Esophagus (tissue), 2 donors: ENCODE measurements at regions not wholly inside any gene's neighbourhood (a gene's known extent, or its start where the extent isn't known, plus 50 kb on each side); places are given as distances from the start of the nearest gene placed in this dataset.
"Not testable (repeated sequence)": the region's sequence is repeated elsewhere in the genome, so short reads cannot be mapped to it uniquely, and the experiment has no call there.

Experiments
- H3K27ac ChIP-seq, 2 donors: one replicate each; pipeline ENCODE4 v1.5.1; 2013; ENCODE audit warnings: low read depth in 2 of 2, mild to moderate bottlenecking in 2 of 2, inconsistent platforms in 1 of 2, low read length in 1 of 2, moderate library complexity in 1 of 2
- H3K27me3 ChIP-seq, 2 donors: one replicate each; pipeline ENCODE4 v1.6.1; 2013; ENCODE audit warnings: low read length in 2 of 2, control low read depth in 1 of 2, mild to moderate bottlenecking in 1 of 2; ENCODE audit not compliant: insufficient read depth in 2 of 2, control insufficient read depth in 1 of 2
- H3K36me3 ChIP-seq, 2 donors: one replicate each; pipeline ENCODE4 v1.6.1; 2013; ENCODE audit warnings: low read length in 1 of 2; ENCODE audit not compliant: control insufficient read depth in 2 of 2, insufficient read depth in 2 of 2
- H3K4me1 ChIP-seq, 2 donors: one replicate each; pipeline ENCODE4 v1.6.1; 2013; ENCODE audit warnings: low read length in 1 of 2; ENCODE audit not compliant: control insufficient read depth in 2 of 2, insufficient read depth in 2 of 2
- H3K4me3 ChIP-seq, 2 donors: one replicate each; pipeline ENCODE4 v1.5.1; 2013; ENCODE audit warnings: low read length in 2 of 2, mild to moderate bottlenecking in 2 of 2, low read depth in 1 of 2, moderate library complexity in 1 of 2
- H3K9me3 ChIP-seq, 2 donors: one replicate each; pipeline ENCODE4 v1.6.1; 2013; ENCODE audit warnings: mild to moderate bottlenecking in 2 of 2, low read depth in 1 of 2, low read length in 1 of 2, moderate library complexity in 1 of 2; ENCODE audit not compliant: control insufficient read depth in 2 of 2, insufficient read depth in 1 of 2
- WGBS, 2 donors: extraction: QIAGEN DNeasy Blood & Tissue Kit; methylation state at CpG; one replicate each; pipeline ENCODE4 v1.1.7; 2013; 5-methylcytosine and 5-hydroxymethylcytosine counted together
- donor health status: healthy with polysubstance abuse.
- donor health status: Bipolar disorder and iron deficiency.

GRCh38 chr9:80482251-80482650 is 910.5 kb downstream of the TLE4 start:
- not testable (repeated sequence) for H3K9me3 ChIP-seq, H3K36me3 ChIP-seq, H3K4me3 ChIP-seq, H3K27ac ChIP-seq, H3K4me1 ChIP-seq, H3K27me3 ChIP-seq
- WGBS, 2 donors: 36 to 40% methylated on average over 1 of the region's 1 CpG

GRCh38 chr9:80467632-80468031 is 895.9 kb downstream of the TLE4 start:
- H3K27me3 ChIP-seq: no peaks in the 10 kb centered on the region
- no peaks in the 10 kb centered on the region for H3K36me3 ChIP-seq
- H3K9me3 ChIP-seq: no peaks in the 10 kb centered on the region
- no peak overlapping the region for H3K4me3 ChIP-seq
- H3K4me1 ChIP-seq: no peaks in the 10 kb centered on the region
- H3K27ac ChIP-seq: no peak overlapping the region
- 35 to 52% methylated on average over 3 of the region's 3 CpGs for WGBS, 2 donors

- no peaks in the 10 kb centered on the region for H3K9me3 ChIP-seq
- H3K4me1 ChIP-seq: no peaks in the 10 kb centered on the region
- 89 to 92% methylated on average over 3 of the region's 3 CpGs for WGBS, 2 donors
- no peak overlapping the region for H3K4me3 ChIP-seq
- no peaks in the 10 kb centered on the region for H3K27me3 ChIP-seq
- H3K27ac ChIP-seq: no peak overlapping the region
- H3K36me3 ChIP-seq: no peaks in the 10 kb centered on the region
These were observed 893.8 kb downstream of the TLE4 start for GRCh38 chr9:80465556-80465955.

GRCh38 chr9:80449513-80449912 is 877.7 kb downstream of the TLE4 start:
- H3K27me3 ChIP-seq: no peaks in the 10 kb centered on the region
- no peaks in the 10 kb centered on the region for H3K36me3 ChIP-seq
- WGBS, 2 donors: 44 to 46% methylated on average over 4 of the region's 4 CpGs
- no peak overlapping the region for H3K4me3 ChIP-seq
- H3K27ac ChIP-seq: no peak overlapping the region
- no peaks in the 10 kb centered on the region for H3K4me1 ChIP-seq
- H3K9me3 ChIP-seq: no peaks in the 10 kb centered on the region

- no peaks in the 10 kb centered on the region for H3K27me3 ChIP-seq
- no peaks in the 10 kb centered on the region for H3K9me3 ChIP-seq
- no peaks in the 10 kb centered on the region for H3K4me1 ChIP-seq
- no peaks in the 10 kb centered on the region for H3K36me3 ChIP-seq
- no peak overlapping the region for H3K27ac ChIP-seq
- H3K4me3 ChIP-seq: no peak overlapping the region
- 60 to 74% methylated on average over 2 of the region's 2 CpGs for WGBS, 2 donors
These were observed 877.2 kb downstream of the TLE4 start for GRCh38 chr9:80448996-80449395.

DNA sequence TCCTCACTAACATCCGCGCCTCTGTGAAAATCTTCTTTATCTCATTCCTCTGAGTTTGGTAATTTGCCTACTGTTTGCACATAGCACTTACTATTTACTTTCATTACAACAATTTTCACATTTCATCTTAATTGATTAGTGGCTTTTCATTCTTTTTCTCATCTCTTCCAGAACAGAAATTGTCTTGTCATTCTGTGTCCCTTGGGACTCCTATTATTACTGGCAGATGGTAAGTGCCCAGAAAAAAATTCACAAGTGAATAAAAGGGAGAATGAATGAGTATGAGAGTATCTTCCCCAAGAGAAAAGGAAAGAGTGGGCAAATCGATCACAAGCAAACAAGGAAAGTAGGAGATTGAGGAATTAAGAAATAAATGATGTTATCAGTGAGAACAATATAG is 876.1 kb downstream of the TLE4 start:
- Histone ChIP-seq H3K36me3 (no peaks in the 10 kb centered on the region), H3K4me1 (no peaks in the 10 kb centered on the region), H3K27ac (no peak overlapping the region), H3K9me3 (no peaks in the 10 kb centered on the region), H3K27me3 (no peaks in the 10 kb centered on the region), H3K4me3 (no peak overlapping the region)
- WGBS, 2 donors: 84 to 93% methylated on average over 3 of the region's 3 CpGs

DNA sequence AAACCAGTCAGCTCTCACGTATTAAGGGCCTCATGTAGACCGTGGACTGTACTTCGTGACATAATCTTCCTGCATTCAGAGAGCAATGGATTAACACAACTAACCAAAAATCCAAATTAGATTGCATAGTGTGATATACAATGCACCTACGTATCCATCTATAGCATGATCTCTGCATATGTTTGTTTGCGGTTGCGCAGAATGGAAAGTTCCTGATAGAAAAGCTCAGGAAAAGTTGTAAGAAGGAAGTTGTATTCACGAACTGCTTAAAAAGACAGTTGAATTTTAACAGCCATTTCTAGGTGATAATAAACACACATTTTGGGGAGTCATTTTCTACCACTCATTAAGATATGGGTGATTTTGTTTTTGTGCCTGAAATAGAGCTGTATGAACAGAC is 869.0 kb downstream of the TLE4 start:
- H3K4me1 ChIP-seq: no peaks in the 10 kb centered on the region
- no peaks in the 10 kb centered on the region for H3K9me3 ChIP-seq
- no peak overlapping the region for H3K4me3 ChIP-seq
- no peaks in the 10 kb centered on the region for H3K36me3 ChIP-seq
- H3K27me3 ChIP-seq: no peaks in the 10 kb centered on the region
- no peak overlapping the region for H3K27ac ChIP-seq
- WGBS, 2 donors: 88 to 92% methylated on average over 7 of the region's 7 CpGs

GRCh38 chr9:80437825-80438224 is 866.1 kb downstream of the TLE4 start:
- Histone ChIP-seq H3K27me3 (no peaks in the 10 kb centered on the region), H3K9me3 (no peaks in the 10 kb centered on the region), H3K27ac (no peak overlapping the region), H3K36me3 (no peaks in the 10 kb centered on the region), H3K4me1 (no peaks in the 10 kb centered on the region), H3K4me3 (no peak overlapping the region)
- WGBS, 2 donors: 38 to 40% methylated on average over 1 of the region's 1 CpG

DNA sequence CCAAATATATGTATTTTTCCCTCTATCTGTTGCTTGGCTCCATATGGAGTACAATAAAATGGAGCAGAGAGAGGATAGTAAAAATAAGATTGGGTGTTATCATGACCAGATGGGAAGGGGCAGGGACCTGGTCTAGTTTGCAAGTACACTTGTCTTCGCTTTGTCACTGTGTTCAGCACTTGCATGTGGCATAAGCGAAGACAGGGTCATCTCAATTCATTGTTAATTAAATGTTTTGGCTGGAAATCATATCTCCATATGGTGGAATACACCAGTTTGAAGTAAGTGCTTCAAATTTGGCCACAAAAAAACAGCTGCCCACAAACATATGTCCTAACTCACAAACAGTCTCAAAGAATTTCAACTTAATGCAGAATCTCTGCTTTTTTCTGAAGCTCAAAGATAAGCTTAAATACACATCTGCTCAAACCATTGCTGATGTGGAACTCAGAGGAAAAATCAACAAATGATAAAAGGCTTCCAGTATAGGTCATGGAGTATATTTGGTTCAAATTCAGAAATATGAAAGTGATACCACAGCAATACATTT is 865.4 kb downstream of the TLE4 start:
- Histone ChIP-seq H3K4me3 (no peak overlapping the region), H3K27me3 (no peaks in the 10 kb centered on the region), H3K9me3 (no peaks in the 10 kb centered on the region), H3K4me1 (no peaks in the 10 kb centered on the region), H3K27ac (no peak overlapping the region), H3K36me3 (no peaks in the 10 kb centered on the region)
- 85 to 89% methylated on average over 2 of the region's 2 CpGs for WGBS, 2 donors

DNA sequence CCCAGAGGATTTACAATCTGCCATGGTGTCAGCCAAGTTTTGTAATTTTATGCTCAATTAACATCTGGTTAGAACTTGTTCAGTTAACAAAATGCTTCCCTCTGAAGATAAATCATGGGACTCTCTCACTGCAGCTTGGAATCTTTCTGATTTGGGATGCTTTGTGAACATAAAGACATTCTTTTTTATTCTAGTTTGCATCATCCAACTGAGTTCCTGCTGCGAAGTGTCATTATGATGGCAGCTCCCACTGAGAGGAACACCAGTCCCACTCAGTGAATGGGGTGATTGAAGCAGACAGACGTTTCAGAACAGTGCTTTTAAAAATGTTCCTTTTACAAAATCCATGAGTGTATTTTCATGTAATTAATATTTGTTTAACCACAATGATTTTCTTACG is 863.8 kb downstream of the TLE4 start:
- H3K36me3 ChIP-seq: no peaks in the 10 kb centered on the region
- no peaks in the 10 kb centered on the region for H3K4me1 ChIP-seq
- no peak overlapping the region for H3K4me3 ChIP-seq
- peaks cover 0 to 3% of the 10 kb centered on the region in 2 donors for H3K9me3 ChIP-seq
- H3K27ac ChIP-seq: no peak overlapping the region
- WGBS, 2 donors: 60 to 68% methylated on average over 3 of the region's 3 CpGs
- H3K27me3 ChIP-seq: no peaks in the 10 kb centered on the region
